Peyer's patch (tissue), 4 donors: ENCODE measurements at regions not wholly inside any gene's neighbourhood (a gene's known extent, or its start where the extent isn't known, plus 50 kb on each side); places are given as distances from the start of the nearest gene placed in this dataset.
A peak's percentile ranks its signal among the peaks of the same experiment; 100 is the strongest.
"Not testable (repeated sequence)": the region's sequence is repeated elsewhere in the genome, so short reads cannot be mapped to it uniquely, and the experiment has no call there.

Source experiments
- DNase-seq, 3 donors: peaks; one replicate each; pipeline ENCODE4 v3.0.0-alpha.2; 2017 to 2019
- H3K27ac ChIP-seq, 4 donors: fragments of 200-600 bp; sonication (generic); one replicate each; pipeline ENCODE4 v1.5.1; 2016 to 2019
- H3K27me3 ChIP-seq, 2 donors: fragments of 200-600 bp; sonication (generic); one replicate each; pipeline ENCODE4 v1.5.1; 2019
- H3K36me3 ChIP-seq, 3 donors: fragments of 200-600 bp; sonication (generic); one replicate each; pipeline ENCODE4 v1.5.1; 2016 to 2019
- H3K4me1 ChIP-seq, 4 donors: fragments of 200-600 bp; sonication (generic); one replicate each; pipeline ENCODE4 v1.5.1; 2016 to 2019
- H3K4me3 ChIP-seq, 4 donors: fragments of 200-600 bp; sonication (generic); 1 replicate in 3 of 4; 2 replicates in 1 of 4; pipeline ENCODE4 v1.5.1; 2016 to 2019; ENCODE audit warnings: mild to moderate bottlenecking in 1 of 4
- H3K9me3 ChIP-seq, 4 donors: fragments of 200-600 bp; sonication (generic); one replicate each; pipeline ENCODE4 v1.5.1; 2016 to 2019; ENCODE audit warnings: mild to moderate bottlenecking in 1 of 4
- CTCF ChIP-seq, 6 experiments: fragments of 450-650 bp in 4 of 6; fragments of 200-600 bp in 2 of 6; sonication (generic) in 1 of 6; IDR thresholded peaks; one replicate each; pipeline ENCODE4 v1.5.1; 2017 to 2019; ENCODE audit warnings: antibody characterized with exemption in 6 of 6, mild to moderate bottlenecking in 3 of 6, moderate library complexity in 1 of 6
- POLR2A ChIP-seq, 2 donors: fragments of 450-650 bp; IDR thresholded peaks; one replicate each; pipeline ENCODE4 v1.5.1; 2017; ENCODE audit warnings: antibody characterized with exemption in 2 of 2, mild to moderate bottlenecking in 2 of 2, moderate library complexity in 2 of 2

GRCh38 chr1:244325056-244325758 is 126.5 kb downstream of the ADSS2 start:
- peak in 2 of 3 donors; percentile 53 to 66 for DNase-seq
- Histone ChIP-seq H3K27me3 (no peaks in the 10 kb centered on the region), H3K36me3 (no peaks in the 10 kb centered on the region), H3K27ac (peak overlapping the region; percentile 15 to 72 (median 24)), H3K4me3 (no peak overlapping the region), H3K9me3 (no peaks in the 10 kb centered on the region), H3K4me1 (peaks cover 0 to 17% (median under 1%) of the 10 kb centered on the region in 4 donors)
- TF ChIP-seq CTCF (IDR thresholded peaks at IDR 0.05) (no peak), POLR2A (IDR thresholded peaks at IDR 0.05) (no peak)

DNA sequence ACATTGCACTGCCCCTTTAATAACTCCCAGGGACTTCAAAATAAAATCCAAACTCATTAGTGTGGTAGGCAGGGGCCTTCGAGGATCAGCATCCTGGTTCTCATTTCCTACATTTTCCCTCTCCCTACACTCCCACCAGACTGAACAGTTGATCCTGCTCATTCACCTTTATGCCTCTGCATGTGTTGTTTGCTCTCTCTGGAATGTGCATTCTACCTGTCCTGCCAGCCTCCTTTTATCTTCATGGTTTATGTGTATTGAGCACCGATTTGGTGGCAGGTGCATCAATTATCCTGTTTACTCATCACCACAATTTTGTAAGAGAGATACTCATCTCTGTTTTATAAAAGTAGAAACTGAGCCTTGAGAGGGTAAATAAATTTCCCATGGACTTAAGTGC is 125.0 kb downstream of the ADSS2 start:
- H3K27ac ChIP-seq: no peak overlapping the region
- no peak for DNase-seq
- peaks cover 0 to 17% (median 0%) of the 10 kb centered on the region in 4 donors for H3K4me1 ChIP-seq
- no peak overlapping the region for H3K4me3 ChIP-seq
- no peaks in the 10 kb centered on the region for H3K9me3 ChIP-seq
- no peaks in the 10 kb centered on the region for H3K27me3 ChIP-seq
- no peaks in the 10 kb centered on the region for H3K36me3 ChIP-seq
- TF ChIP-seq CTCF (IDR thresholded peaks at IDR 0.05) (no peak), POLR2A (IDR thresholded peaks at IDR 0.05) (no peak)

- TF ChIP-seq CTCF (IDR thresholded peaks at IDR 0.05): no peak
- TF ChIP-seq POLR2A (IDR thresholded peaks at IDR 0.05): no peak
- peaks cover 0 to 11% (median 0%) of the 10 kb centered on the region in 4 donors for H3K4me1 ChIP-seq
- no peak for DNase-seq
- H3K27me3 ChIP-seq: no peaks in the 10 kb centered on the region
- no peaks in the 10 kb centered on the region for H3K36me3 ChIP-seq
- H3K27ac ChIP-seq: no peak overlapping the region
- H3K4me3 ChIP-seq: no peak overlapping the region
- no peaks in the 10 kb centered on the region for H3K9me3 ChIP-seq
These were observed 124.2 kb downstream of the ADSS2 start for GRCh38 chr1:244327533-244327932.

DNA sequence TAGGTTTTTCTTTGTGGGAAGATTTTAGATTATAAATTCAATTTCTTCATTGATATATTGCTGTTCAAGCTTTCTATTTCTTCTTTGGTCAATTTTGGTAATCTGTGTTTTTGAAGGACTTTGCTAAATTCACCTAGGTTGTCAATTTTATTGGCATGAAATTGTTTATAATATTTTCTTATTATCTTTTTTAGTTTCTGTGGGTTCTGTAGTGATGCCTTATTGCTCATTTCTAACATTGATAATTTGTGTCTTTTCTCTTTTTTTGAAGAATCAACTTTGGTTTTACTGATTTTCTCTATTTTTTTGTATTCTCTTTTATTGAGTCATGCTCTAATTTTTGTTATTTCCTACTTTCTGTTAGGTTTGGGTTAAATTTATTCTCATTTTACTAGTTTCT is 123.2 kb downstream of the ADSS2 start:
- no peaks in the 10 kb centered on the region for H3K27me3 ChIP-seq
- H3K4me3 ChIP-seq: no peak overlapping the region
- no peaks in the 10 kb centered on the region for H3K9me3 ChIP-seq
- H3K27ac ChIP-seq: no peak overlapping the region
- H3K4me1 ChIP-seq: peaks cover 0 to 2% (median 0%) of the 10 kb centered on the region in 4 donors
- no peak for DNase-seq
- TF ChIP-seq POLR2A (IDR thresholded peaks at IDR 0.05) (no peak), CTCF (IDR thresholded peaks at IDR 0.05) (no peak)
- H3K36me3 ChIP-seq: no peaks in the 10 kb centered on the region

DNA sequence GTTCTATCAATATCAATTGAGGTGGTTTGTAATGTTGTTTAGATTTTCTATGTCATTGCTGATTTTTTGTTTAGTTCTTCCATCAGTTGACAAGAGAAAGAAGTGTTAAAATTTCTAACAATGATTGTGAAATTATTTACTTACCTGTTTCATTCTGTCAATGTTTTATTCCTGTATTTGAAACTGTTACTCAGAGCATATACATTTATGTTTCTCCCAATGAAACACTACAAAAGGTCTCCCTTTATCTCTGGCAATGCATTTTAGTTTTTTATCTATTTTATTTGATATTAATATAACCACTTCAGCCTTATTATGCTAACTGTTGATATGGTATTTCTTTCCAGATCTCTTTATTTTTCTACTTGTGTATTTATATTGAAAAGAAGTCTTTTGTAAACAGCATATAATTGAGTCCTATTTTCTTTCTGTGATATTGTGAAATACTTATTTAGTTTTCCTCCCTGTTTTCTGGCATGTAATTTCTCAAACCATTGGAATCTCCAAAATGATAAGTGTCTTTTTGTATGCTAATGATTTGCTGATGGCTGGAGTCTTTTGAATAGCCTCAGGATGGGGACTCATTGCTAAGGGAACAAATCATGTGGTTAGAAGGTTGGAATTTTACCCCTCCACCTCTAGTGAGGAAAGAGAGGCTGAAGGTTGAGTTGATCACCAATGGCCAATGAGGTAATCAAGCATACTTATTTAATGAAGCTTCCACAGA is 122.0 kb downstream of the ADSS2 start:
- H3K9me3 ChIP-seq: no peaks in the 10 kb centered on the region
- H3K4me3 ChIP-seq: no peak overlapping the region
- no peaks in the 10 kb centered on the region for H3K27me3 ChIP-seq
- H3K4me1 ChIP-seq: no peaks in the 10 kb centered on the region
- no peaks in the 10 kb centered on the region for H3K36me3 ChIP-seq
- no peak overlapping the region for H3K27ac ChIP-seq
- no peak for DNase-seq
- TF ChIP-seq POLR2A (IDR thresholded peaks at IDR 0.05): no peak

DNA sequence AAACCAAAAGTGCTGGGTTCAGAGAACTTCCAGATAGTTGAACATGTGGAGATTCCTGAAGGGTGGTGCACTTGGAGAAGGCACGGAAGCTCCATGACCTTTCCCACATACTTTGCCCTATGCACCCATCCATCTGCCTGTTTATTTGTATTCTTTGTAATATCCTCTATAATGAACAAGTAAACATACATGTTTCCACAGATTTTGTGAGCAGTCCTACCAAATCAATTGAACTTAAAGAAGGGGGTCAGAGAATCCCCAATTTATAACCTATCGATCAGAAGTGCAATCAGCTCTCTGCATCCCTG is 121.4 kb downstream of the ADSS2 start:
- TF ChIP-seq POLR2A (IDR thresholded peaks at IDR 0.05): no peak
- no peak for TF ChIP-seq CTCF (IDR thresholded peaks at IDR 0.05)
- H3K36me3 ChIP-seq: no peaks in the 10 kb centered on the region
- no peaks in the 10 kb centered on the region for H3K27me3 ChIP-seq
- no peak overlapping the region for H3K4me3 ChIP-seq
- H3K27ac ChIP-seq: no peak overlapping the region
- no peaks in the 10 kb centered on the region for H3K4me1 ChIP-seq
- no peak for DNase-seq
- H3K9me3 ChIP-seq: no peaks in the 10 kb centered on the region

- not testable (repeated sequence) for H3K27me3 ChIP-seq
These were observed 118.9 kb downstream of the ADSS2 start for GRCh38 chr1:244332761-244333160.

GRCh38 chr1:244334315-244334714 is 117.4 kb downstream of the ADSS2 start:
- DNase-seq, H3K36me3 ChIP-seq, H3K4me3 ChIP-seq, H3K27ac ChIP-seq, H3K27me3 ChIP-seq, H3K9me3 ChIP-seq, H3K4me1 ChIP-seq: not testable (repeated sequence)

More at GRCh38 chr1:244332761-244333160, 118.9 kb downstream of the ADSS2 start:
- H3K36me3 ChIP-seq, H3K4me3 ChIP-seq, DNase-seq, H3K9me3 ChIP-seq, H3K27ac ChIP-seq, H3K4me1 ChIP-seq: not testable (repeated sequence)

DNA sequence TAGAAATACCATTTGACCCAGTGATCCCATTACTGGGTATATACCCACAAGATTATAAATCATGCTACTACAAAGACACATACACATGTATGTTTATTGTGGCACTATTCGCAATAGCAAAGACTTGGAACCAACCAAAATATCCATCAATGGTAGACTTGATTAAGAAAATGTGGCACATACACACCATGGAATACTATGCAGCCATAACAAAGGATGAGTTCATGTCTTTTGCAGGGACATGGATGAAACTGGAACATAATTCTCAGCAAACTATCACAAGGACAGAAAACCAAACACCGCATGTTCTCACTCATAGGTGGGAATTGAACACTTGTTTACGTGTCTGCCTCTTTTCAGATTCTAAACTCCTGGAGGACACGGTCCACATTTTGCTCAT is 116.9 kb downstream of the ADSS2 start:
- not testable (repeated sequence) for H3K4me1 ChIP-seq, H3K36me3 ChIP-seq, H3K27ac ChIP-seq, H3K4me3 ChIP-seq, H3K9me3 ChIP-seq, DNase-seq, H3K27me3 ChIP-seq
